ENCODE measurements at regions not wholly inside any gene's neighbourhood (a gene's known extent, or its start where the extent isn't known, plus 50 kb on each side); places are given as distances from the start of the nearest gene placed in this dataset.

DNA sequence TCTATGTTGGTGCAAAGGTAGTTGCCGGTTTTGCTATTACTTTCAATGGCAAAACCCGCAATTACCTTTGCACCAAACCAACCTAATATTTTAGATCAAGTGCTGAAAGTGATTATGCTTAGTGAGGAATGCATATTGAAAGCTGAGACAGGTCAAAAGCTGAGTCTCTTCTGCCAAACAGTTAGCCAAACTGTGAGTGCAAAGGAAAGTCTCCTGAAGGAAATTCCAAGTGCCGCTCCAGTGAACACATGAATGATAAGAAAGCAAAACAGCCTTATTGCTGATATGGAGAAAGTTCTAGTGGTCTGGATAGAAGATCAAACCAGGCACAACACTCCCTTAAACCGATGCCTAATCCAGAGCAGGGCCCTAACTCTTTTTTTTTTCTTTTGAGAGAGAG lies 83.1 kb upstream of the ERRFI1 start:
- TF ChIP-seq EZH2phosphoT487 (IDR thresholded peaks at IDR 0.05; ENCODE audit: low read depth, severe bottlenecking, unreplicated experiment): no peak
- TF ChIP-seq, protein P1, sequence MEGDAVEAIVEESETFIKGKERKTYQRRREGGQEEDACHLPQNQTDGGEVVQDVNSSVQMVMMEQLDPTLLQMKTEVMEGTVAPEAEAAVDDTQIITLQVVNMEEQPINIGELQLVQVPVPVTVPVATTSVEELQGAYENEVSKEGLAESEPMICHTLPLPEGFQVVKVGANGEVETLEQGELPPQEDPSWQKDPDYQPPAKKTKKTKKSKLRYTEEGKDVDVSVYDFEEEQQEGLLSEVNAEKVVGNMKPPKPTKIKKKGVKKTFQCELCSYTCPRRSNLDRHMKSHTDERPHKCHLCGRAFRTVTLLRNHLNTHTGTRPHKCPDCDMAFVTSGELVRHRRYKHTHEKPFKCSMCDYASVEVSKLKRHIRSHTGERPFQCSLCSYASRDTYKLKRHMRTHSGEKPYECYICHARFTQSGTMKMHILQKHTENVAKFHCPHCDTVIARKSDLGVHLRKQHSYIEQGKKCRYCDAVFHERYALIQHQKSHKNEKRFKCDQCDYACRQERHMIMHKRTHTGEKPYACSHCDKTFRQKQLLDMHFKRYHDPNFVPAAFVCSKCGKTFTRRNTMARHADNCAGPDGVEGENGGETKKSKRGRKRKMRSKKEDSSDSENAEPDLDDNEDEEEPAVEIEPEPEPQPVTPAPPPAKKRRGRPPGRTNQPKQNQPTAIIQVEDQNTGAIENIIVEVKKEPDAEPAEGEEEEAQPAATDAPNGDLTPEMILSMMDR (IDR thresholded peaks at IDR 0.05; ENCODE audit: poor library complexity): no peak

All from hepatocyte (in vitro differentiated cells).